ENCODE measurements at regions not wholly inside any gene's neighbourhood (a gene's known extent, or its start where the extent isn't known, plus 50 kb on each side); places are given as distances from the start of the nearest gene placed in this dataset.

GRCh38 chr9:135422341-135422944 lies 57.1 kb upstream of the PPP1R26 start:
- TF ChIP-seq, protein P1, sequence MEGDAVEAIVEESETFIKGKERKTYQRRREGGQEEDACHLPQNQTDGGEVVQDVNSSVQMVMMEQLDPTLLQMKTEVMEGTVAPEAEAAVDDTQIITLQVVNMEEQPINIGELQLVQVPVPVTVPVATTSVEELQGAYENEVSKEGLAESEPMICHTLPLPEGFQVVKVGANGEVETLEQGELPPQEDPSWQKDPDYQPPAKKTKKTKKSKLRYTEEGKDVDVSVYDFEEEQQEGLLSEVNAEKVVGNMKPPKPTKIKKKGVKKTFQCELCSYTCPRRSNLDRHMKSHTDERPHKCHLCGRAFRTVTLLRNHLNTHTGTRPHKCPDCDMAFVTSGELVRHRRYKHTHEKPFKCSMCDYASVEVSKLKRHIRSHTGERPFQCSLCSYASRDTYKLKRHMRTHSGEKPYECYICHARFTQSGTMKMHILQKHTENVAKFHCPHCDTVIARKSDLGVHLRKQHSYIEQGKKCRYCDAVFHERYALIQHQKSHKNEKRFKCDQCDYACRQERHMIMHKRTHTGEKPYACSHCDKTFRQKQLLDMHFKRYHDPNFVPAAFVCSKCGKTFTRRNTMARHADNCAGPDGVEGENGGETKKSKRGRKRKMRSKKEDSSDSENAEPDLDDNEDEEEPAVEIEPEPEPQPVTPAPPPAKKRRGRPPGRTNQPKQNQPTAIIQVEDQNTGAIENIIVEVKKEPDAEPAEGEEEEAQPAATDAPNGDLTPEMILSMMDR (conservative IDR thresholded peaks at IDR 0.05; ENCODE audit: low read depth, low read length), result no peak
- no peak overlapping the region for H3K4me3 ChIP-seq (ENCODE audit: low read depth, low read length)
- DNase-seq (ENCODE audit: low read depth), result no peak

DNA sequence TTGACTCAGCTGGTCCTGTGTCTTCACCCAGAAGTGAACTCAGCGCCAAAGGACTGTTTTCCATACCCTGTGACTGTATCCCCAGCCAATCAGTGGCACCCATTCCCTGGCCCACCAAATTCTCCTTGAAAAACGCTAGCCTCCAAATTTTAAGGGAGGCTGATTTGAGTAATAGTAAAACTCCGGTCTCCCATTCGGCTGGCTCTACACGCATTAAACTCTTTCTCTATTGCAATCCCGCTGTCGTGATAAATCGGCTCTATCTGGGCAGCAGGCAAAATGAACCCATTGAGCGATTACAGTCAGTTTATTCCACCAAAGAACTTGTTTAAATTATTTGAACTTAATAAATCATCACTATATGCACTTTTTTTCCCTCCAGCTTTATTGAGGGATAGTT lies 55.9 kb upstream of the PPP1R26 start:
- TF ChIP-seq, protein P1 (conservative IDR thresholded peaks at IDR 0.05; ENCODE audit: low read depth, low read length), result no peak
- DNase-seq (ENCODE audit: low read depth), result no peak
- H3K4me3 ChIP-seq (ENCODE audit: low read depth, low read length), result no peak overlapping the region

Data from epithelial cell of proximal tubule (primary cell).